ENCODE measurements at regions not wholly inside any gene's neighbourhood (a gene's known extent, or its start where the extent isn't known, plus 50 kb on each side); places are given as distances from the start of the nearest gene placed in this dataset.

GRCh38 chr3:194827486-194827885 lies 141.8 kb downstream of the FAM43A start:
- Histone ChIP-seq H2AFZ (ENCODE audit: low read length) (no peak overlapping the region), H3K4me2 (ENCODE audit: low read depth, low read length) (no peak overlapping the region)
- DNase-seq = no peak

GRCh38 chr3:194828116-194828515 lies 142.4 kb downstream of the FAM43A start:
- H3K9ac ChIP-seq (ENCODE audit: low read length) = no peak overlapping the region
- H3K4me2 ChIP-seq (ENCODE audit: low read depth, low read length) = no peak overlapping the region
- DNase-seq = no peak
- no peaks in the 10 kb centered on the region for H3K9me3 ChIP-seq (replicated peaks; ENCODE audit: insufficient read depth, low read length)
- H3K4me3 ChIP-seq (ENCODE audit: low read length) = no peak overlapping the region
- H3K9me2 ChIP-seq (replicated peaks; ENCODE audit: insufficient read depth, low read length) = no peaks in the 10 kb centered on the region
- no peaks in the 10 kb centered on the region for H3K79me2 ChIP-seq (ENCODE audit: low read length)
- H3K36me3 ChIP-seq (replicated peaks; ENCODE audit: insufficient read depth, low read length) = no peaks in the 10 kb centered on the region
- H3K4me1 ChIP-seq (ENCODE audit: low read length) = no peaks in the 10 kb centered on the region
- no peak overlapping the region for H2AFZ ChIP-seq (ENCODE audit: low read length)
- no peak overlapping the region for H3K27ac ChIP-seq (ENCODE audit: low read length)
- no peak for TF ChIP-seq CTCF (IDR thresholded peaks at IDR 0.05; ENCODE audit: low read length)
- no peak for TF ChIP-seq EZH2phosphoT487 (IDR thresholded peaks at IDR 0.05; ENCODE audit: low read length)
- TF ChIP-seq EZH2 (optimal IDR thresholded peaks at IDR 0.05; ENCODE audit: low read depth, low read length) = no peak
- no peaks in the 10 kb centered on the region for H3K27me3 ChIP-seq (replicated peaks; ENCODE audit: insufficient read depth, low read length)
- no peaks in the 10 kb centered on the region for H4K20me1 ChIP-seq (ENCODE audit: insufficient read depth, low read length)
- no peaks in the 10 kb centered on the region for H3F3A ChIP-seq (ENCODE audit: insufficient read depth, low read length)

More at GRCh38 chr3:194827486-194827885, 141.8 kb downstream of the FAM43A start:
- no peaks in the 10 kb centered on the region for H3K9me3 ChIP-seq (replicated peaks; ENCODE audit: insufficient read depth, low read length)
- H3K79me2 ChIP-seq (ENCODE audit: low read length) = no peaks in the 10 kb centered on the region
- no peaks in the 10 kb centered on the region for H3K4me1 ChIP-seq (ENCODE audit: low read length)
- H3K36me3 ChIP-seq (replicated peaks; ENCODE audit: insufficient read depth, low read length) = no peaks in the 10 kb centered on the region
- no peaks in the 10 kb centered on the region for H3K27me3 ChIP-seq (replicated peaks; ENCODE audit: insufficient read depth, low read length)
- no peak overlapping the region for H3K4me3 ChIP-seq (ENCODE audit: low read length)
- H4K20me1 ChIP-seq (ENCODE audit: insufficient read depth, low read length) = no peaks in the 10 kb centered on the region
- TF ChIP-seq CTCF (IDR thresholded peaks at IDR 0.05; ENCODE audit: low read length) (no peak), EZH2 (optimal IDR thresholded peaks at IDR 0.05; ENCODE audit: low read depth, low read length) (no peak), EZH2phosphoT487 (IDR thresholded peaks at IDR 0.05; ENCODE audit: low read length) (no peak)
- H3K9ac ChIP-seq (ENCODE audit: low read length) = no peak overlapping the region
- H3K27ac ChIP-seq (ENCODE audit: low read length) = no peak overlapping the region
- H3F3A ChIP-seq (ENCODE audit: insufficient read depth, low read length) = no peaks in the 10 kb centered on the region
- H3K9me2 ChIP-seq (replicated peaks; ENCODE audit: insufficient read depth, low read length) = no peaks in the 10 kb centered on the region

GRCh38 chr3:194828926-194829325 lies 143.2 kb downstream of the FAM43A start:
- Histone ChIP-seq H3K9me2 (replicated peaks; ENCODE audit: insufficient read depth, low read length) (no peaks in the 10 kb centered on the region), H3K9me3 (replicated peaks; ENCODE audit: insufficient read depth, low read length) (no peaks in the 10 kb centered on the region), H3K27me3 (replicated peaks; ENCODE audit: insufficient read depth, low read length) (no peaks in the 10 kb centered on the region), H3K36me3 (replicated peaks; ENCODE audit: insufficient read depth, low read length) (no peaks in the 10 kb centered on the region), H4K20me1 (ENCODE audit: insufficient read depth, low read length) (no peaks in the 10 kb centered on the region), H3F3A (ENCODE audit: insufficient read depth, low read length) (no peaks in the 10 kb centered on the region), H3K79me2 (ENCODE audit: low read length) (no peaks in the 10 kb centered on the region), H3K9ac (ENCODE audit: low read length) (no peak overlapping the region), H3K4me2 (ENCODE audit: low read depth, low read length) (no peak overlapping the region), H3K27ac (ENCODE audit: low read length) (no peak overlapping the region), H2AFZ (ENCODE audit: low read length) (no peak overlapping the region), H3K4me1 (ENCODE audit: low read length) (no peaks in the 10 kb centered on the region), H3K4me3 (ENCODE audit: low read length) (no peak overlapping the region)
- TF ChIP-seq EZH2 (optimal IDR thresholded peaks at IDR 0.05; ENCODE audit: low read depth, low read length) (no peak), CTCF (IDR thresholded peaks at IDR 0.05; ENCODE audit: low read length) (no peak), EZH2phosphoT487 (IDR thresholded peaks at IDR 0.05; ENCODE audit: low read length) (no peak)
- DNase-seq = no peak

Data from MM.1S (cell line).